A549 (cell line): ENCODE measurements at regions not wholly inside any gene's neighbourhood (a gene's known extent, or its start where the extent isn't known, plus 50 kb on each side); places are given as distances from the start of the nearest gene placed in this dataset.

ENCODE experiments used
- EP300 ChIP-seq, 2 experiments: fragments of >200 bp; sonication (Bioruptor Twin); formaldehyde crosslinking; IDR thresholded peaks; 2 replicates in 1 of 2; 3 replicates in 1 of 2; pipeline ENCODE4 v1.6.1; 2016 to 2017
- POLR2A ChIP-seq: IDR thresholded peaks from 2 replicates; pipeline ENCODE4 v1.6.1; 2012; ENCODE audit warnings: mild to moderate bottlenecking, low read length
- RARB ChIP-seq: fragments of 250-450 bp; sonication (Bioruptor Pico); IDR thresholded peaks from 2 replicates; pipeline ENCODE4 v1.8.0; 2021; ENCODE audit warnings: mild to moderate bottlenecking, moderate library complexity
- TF ChIP-seq, protein P1 (sequence below): fragments of >200 bp; sonication (Bioruptor Twin); formaldehyde crosslinking; IDR thresholded peaks from 3 replicates; pipeline ENCODE4 v1.5.1; 2016

DNA sequence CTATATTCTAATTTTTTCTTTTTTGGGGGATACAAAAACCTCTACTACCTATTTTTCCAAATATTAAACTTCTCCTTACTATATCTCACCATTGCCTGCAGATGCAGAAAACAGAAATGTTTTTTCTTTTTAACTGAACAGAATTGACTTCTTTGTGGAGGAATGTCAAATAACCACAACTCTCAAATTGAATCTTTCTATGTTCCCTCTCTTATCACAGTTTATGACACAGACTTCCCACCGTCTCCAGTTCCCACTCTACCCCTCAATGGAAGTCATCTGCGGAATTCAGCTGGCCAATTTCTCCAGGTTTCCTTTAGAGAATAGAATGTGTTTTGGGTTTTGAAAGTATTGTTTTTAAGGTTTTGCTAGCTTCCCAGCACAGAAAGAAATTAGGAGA, 77.0 kb downstream of the NR2F2 start:
- TF ChIP-seq RARB (CRISPR knock-in tag) = no peak
- TF ChIP-seq, protein P1, sequence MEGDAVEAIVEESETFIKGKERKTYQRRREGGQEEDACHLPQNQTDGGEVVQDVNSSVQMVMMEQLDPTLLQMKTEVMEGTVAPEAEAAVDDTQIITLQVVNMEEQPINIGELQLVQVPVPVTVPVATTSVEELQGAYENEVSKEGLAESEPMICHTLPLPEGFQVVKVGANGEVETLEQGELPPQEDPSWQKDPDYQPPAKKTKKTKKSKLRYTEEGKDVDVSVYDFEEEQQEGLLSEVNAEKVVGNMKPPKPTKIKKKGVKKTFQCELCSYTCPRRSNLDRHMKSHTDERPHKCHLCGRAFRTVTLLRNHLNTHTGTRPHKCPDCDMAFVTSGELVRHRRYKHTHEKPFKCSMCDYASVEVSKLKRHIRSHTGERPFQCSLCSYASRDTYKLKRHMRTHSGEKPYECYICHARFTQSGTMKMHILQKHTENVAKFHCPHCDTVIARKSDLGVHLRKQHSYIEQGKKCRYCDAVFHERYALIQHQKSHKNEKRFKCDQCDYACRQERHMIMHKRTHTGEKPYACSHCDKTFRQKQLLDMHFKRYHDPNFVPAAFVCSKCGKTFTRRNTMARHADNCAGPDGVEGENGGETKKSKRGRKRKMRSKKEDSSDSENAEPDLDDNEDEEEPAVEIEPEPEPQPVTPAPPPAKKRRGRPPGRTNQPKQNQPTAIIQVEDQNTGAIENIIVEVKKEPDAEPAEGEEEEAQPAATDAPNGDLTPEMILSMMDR = no peak
- TF ChIP-seq EP300 (IDR thresholded peaks at IDR 0.05) = no peak
- no peak for TF ChIP-seq POLR2A
